Stimulated activated CD4-positive, alpha-beta T cell treated with anti-CD3 and anti-CD28 coated beads, Interleukin-1b, Interleukin-23, amount 100 ng/mL, for 24 hours (primary cell): ENCODE measurements at regions not wholly inside any gene's neighbourhood (a gene's known extent, or its start where the extent isn't known, plus 50 kb on each side); places are given as distances from the start of the nearest gene placed in this dataset.

ENCODE experiments used
- DNase-seq, 4 experiments: peaks; one replicate each; pipeline ENCODE4 v3.0.0-alpha.2; 2020; ENCODE audit warnings: low read depth in 4 of 4, low spot score in 1 of 4

DNA sequence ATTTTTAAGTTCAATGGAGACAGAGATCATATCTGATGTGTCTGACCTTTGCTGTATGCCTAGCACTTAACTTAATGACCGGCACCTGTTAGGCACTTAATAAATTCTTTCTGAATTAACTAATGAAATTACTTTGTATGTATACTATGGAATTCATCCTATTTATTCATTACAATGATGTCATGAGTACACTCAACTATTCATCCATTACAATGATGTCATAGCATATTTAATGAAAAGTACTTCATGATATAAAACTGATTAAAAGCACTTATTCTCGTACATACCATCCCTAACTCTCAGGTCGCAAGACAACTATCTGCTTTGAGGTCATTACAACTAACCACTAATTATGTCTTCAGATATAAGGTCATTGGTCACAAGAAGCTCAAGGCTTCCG is 1131.6 kb downstream of the DTWD2 start:
- no peak for DNase-seq

DNA sequence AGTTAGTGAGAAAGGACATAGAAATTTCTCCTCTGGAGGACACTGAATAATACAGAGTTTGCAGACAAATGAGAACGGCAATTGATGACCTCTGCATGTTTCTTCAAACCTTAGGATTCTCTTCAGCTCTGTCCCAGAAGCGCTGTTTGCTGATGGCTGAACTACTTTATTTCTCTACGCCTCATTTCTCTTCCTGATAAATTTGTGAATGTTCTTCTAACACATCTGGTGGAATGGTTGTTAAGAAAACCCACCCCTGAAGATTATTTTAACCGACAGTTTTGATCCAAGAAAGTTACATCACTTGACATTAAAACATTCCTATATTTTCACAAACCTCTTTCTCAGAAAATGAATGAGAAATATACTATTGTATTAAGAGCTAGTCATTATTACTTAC is 1150.6 kb downstream of the DTWD2 start:
- no peak for DNase-seq

DNA sequence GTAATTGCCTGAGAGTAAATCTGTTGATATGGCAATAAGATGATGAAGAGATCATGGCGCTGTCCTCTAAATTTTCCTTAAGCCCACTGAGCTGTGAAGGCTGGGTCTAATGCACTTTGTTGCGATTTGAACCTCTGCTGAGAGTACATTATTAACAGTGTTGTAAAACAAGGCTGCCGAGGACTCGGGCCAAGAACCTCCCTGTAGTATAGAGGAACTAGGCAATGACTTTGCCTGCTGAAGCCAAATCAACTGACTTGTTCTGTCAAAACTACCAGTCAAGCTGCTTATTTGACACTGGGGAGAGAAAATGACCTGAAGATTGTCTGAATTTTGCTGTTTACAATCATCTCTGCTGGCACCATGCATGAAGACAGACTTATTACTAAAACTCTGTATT is 1154.7 kb downstream of the DTWD2 start:
- DNase-seq, result no peak

DNA sequence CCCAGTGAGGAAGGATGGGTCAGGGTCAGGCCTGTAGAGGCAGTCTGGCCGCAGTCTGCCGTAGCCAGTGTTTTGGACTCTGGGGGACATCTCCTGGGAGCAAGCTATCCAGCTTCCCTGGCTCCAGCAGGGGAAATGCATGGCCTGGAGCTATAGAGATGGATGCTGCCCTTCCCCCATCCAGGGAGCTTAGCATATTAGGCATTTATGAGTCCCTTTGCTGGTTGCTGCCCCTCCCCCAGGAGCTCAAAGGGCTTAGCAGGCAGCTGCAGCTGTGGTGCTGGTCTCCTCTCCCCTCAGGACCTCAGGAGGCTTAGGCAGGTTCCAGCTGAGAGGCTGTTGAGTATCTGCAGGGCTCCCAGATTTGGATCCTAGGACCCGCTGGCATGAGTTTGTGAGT is 1158.7 kb downstream of the DTWD2 start:
- no peak for DNase-seq

DNA sequence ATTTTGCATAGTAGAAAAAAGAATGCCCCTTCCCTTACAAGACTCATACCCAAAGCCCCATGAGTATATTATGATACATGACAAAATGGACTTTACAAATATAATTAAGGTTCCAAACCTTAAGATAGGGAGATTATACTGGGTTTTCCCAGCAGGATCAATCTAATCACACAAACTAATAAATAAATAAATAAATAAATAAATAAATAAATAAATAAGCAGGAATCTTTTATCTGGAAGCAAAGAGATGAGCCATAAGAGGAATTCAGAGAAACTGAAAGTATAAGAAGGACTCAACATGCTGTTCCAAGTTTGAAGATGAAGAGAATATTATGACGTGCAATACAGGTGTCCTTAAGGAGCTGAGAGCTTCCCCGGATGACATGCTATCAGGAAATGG is 1174.5 kb downstream of the DTWD2 start:
- DNase-seq, result no peak

DNA sequence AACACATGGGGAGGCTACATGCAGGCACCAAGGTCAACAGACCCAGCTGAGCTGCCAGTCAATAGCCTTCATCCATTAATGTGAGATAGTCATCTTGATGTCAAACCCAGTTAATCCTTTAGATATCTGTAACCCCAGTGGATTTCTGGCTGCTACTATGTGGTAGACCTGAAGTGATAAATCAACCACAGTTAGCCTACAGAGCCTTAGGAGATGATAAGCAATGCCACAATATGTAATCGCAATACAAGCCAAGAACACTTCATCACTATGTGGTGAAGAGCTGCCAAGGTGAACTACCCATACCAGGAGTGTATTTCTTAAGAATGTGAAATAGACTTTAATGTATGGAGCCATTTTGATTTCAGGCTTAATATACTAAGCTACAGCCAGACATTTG is 1175.5 kb downstream of the DTWD2 start:
- DNase-seq, result no peak

DNA sequence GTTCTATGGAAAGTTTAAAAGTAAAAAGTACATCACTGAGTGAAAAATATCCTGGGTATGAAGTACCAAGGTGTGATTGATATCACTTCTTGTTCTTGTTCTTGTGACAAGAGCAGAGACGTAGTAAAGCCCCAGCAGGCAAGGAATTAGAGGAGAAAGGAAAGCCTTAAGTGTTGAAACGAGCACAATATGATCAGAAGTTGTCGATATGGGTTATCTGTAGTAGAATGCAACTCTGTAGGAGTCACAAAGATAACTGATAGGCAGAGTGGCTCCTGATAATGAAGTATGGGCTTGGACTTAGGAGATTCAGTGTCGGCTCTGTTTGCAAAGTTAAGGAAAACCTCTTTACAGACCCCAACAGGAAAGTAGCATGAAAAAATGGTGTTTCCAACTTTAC is 1179.1 kb downstream of the DTWD2 start:
- no peak for DNase-seq

DNA sequence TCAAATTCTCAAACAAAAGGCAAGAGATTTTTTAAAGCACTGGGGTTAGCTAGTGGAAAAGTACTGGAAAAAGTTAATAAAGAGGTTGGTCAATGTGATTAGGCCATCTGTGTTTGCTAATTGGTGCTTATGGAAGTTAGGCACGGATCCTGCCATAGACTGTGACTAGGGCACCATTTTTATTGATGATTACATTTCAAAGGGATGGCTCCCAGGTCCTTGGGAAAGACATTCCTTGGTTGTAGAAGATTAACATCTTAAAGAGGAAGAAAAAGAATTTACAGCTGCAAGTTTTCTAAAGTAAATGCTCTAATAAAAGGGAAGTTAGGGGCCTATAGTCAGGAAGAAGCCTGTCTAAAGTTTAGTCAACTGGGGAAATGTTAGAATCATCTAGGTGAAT is 1183.3 kb downstream of the DTWD2 start:
- no peak for DNase-seq

DNA sequence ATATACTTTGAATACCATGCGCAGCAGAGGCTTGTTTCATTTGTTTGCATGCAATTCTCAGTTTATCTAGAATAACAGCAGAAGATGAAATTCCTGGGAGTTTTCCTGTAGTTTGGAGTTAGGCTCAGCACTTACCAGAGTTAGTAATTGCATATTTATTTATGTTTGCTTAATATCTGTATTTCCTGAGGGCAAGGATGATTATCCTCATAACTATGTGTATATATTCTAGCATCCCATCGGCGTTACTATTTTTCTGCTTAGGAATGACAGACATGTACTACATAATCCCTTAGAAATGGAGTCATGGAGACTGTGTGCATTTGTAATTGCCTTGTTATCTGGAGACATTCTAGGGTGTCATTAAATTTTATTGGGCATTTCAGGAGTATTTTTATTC is 1184.8 kb downstream of the DTWD2 start:
- DNase-seq, result no peak

DNA sequence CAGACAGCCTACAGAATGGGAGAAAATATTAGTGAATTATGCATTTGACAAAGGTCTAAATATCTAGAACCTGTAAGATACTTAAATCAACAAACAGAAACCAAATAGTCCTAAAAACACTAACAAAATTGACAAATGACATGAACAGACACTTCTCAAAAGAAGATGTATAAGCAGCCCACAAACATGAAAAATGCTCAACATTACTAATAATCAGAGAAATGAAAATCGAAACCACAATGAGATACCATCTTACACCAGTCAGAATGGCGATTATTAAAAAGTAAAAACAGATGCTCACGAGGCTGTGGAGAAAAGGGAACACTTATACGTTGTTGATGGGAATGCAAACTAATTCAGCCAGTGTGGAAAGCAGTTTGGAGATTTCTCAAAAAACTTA is 1186.8 kb downstream of the DTWD2 start:
- no peak for DNase-seq

DNA sequence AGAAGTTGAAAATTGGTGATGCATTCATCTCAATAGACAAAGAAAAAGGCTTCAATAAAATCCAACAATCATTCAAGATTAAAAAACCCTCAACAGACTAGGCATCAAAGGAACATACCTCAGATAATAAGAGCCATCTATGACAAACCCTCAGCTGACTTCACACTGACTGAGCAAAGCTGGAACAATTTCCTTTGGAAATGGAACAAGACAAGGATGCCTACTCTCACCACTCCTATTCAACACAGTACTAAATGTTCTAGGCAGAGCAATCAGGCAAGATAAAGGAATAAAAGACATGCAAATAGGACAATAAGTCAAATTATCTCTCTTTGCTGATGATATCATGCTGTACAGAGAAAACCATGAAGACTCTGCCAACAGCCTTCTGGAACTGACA is 1188.1 kb downstream of the DTWD2 start:
- no peak for DNase-seq

DNA sequence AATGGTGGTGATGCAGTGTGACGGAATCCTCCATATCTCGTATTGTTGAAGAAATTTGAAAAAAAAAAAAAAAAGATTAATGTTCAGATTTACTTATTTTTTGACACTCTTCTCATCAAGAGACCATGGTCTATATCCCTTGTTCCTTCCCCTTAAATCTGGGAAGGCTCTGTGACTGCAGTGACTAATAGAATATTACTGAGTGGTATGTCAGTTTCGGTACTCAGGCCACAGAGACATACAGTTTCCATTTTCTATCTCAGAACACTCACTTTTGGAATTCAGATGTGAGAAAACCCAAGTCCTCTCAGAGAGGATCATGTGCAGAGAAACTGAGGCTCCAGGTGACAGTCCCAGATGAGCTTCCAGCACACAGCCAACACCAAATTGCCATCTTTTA is 1193.5 kb downstream of the DTWD2 start:
- DNase-seq, result no peak

DNA sequence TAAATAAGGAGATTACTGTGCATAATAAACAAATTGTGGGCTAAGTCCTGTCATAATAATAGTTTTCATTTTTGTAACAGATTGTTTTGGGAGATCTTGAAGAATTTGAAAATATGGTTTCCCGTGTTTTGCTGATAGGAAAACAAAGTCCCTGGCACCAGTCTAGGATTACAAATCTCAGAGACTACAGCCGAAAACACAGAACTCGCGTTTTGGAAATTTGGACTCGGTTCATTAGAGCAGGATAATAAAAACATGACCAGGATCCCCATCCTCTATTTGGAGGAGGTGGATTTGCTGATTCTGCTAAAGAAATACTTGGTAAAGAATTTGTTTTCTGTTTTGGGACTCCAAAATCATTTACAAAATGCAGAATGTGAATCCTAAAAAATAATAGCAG is 1194.4 kb downstream of the DTWD2 start:
- DNase-seq, result no peak

DNA sequence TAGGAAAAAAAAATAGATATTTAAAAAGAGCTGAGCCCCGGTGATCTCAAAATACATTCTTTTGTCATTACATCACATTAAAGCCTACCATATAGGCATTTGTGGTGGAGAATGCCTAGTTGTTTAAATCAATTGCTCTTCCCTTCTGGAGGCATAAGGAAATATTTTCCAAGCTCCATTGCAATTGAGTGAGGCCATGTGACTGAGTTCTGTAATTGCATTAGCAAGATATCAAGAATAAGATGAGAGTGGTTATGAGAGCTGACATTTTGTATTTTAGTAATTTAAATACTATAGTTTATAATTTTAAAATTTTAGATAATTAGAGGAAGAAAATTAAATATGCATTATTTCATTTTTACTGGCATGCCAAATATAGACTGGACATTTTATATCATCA is 1195.9 kb downstream of the DTWD2 start:
- DNase-seq, result no peak

DNA sequence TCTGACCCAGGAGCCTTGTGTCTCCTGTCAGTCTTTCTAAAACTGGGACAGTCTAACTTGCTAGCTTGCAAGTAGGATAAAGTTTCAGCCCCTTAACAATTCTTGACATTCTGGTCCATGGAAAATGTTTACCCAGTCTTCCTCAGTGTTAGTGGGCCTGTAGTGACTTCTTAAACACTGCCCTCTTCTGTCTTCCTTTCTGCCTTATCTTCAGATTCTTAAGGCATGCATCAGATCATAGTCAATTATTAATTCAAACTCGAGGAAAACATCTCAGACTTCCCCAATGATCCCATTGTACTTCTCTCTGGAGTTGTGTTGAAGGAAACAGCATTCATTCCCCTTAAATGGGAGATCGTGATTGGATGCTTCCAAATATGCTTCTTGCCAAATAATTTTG is 1199.8 kb downstream of the DTWD2 start:
- no peak for DNase-seq

DNA sequence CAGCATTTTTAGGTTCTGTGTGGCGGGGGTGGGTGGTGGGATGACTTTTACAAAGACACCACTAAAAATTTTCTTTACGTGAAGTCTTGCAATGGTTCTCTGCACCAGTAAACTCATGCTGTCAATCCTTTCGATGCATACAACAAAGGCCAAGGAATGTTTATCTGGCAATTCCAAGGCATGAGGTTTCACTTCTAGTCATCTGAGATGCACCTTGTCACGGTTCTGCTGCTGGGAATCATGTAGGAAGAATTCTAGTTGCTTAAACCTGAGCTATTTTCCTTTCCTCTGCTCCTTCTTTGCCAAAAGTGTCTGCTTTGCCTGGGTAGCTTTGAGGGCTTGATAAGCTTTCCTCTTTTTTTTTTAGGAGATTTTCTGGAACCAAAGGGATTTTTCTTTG is 1204.5 kb upstream of the SEMA6A start:
- DNase-seq, result no peak

DNA sequence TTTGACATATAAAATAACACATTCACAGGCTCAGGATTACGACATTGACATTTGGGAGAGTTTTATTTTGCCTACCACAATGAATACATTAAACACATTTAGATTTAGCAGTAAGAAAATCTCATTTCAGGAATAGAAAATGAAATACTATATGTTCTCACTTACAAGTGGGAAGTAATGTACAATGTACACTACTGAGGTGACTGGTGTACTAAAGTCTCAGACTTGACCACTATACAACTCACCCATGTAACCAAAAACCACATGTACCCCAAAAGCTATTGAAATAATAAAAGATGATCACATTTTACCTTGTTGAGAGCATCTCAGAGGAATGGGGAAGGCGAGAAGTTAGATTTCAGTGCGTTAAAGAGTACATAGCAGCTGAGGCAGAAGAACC is 1202.4 kb upstream of the SEMA6A start:
- DNase-seq, result no peak

DNA sequence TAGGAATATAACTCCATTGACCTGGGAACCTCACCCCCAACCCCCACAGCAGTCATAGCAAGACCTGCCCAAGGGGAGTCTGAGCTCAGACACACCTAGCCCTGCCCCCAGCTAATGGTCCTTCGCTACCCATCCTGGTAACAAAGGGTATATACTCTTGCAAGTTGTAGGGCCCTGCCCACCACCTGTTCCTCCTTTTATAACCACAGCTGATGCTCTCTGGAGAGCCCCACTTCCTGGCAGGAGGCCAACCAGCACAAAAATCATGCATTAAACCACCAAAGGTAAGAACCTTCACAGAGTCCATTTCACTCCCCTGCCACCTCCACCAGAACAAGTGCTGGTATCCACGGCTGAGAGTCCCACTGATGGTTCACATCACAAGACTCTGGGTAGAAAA is 1195.3 kb upstream of the SEMA6A start:
- DNase-seq, result no peak

DNA sequence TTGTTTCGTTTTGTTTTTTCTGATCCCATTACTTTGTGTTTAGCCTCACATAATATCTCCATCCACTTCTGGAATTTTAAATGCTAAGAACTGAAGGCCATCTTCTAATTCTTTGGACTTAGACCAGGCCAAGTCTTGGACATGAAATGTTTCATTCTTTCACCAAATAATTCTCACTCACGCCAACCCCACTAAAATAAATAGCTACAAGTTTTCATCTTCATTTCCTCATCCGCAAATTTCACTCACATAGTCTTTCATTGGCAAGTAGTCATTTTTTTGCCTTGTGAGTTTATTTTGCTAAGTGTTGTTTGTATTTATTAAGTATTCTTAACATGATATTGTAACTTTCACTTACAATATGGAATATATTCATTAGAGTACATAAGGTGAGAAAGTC is 1188.6 kb upstream of the SEMA6A start:
- no peak for DNase-seq

DNA sequence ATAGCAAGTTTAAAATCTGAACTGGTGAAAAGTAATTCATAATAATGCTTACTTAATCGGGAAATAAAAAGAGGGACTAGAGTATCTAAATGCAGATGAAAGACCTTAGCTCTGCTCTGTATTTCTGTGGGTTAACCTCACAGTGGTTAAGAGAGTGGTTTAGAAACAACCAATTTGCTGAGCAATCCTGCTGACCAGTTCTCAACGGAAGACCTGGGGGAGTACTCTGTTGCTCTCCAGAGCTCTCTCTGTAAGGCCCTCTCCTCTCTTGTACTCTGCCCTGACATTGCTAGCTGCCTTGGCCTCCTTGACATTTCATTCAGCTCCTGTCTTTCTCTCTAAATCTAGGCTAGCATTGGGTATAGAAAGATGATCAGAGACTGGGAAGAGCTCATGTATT is 1186.6 kb upstream of the SEMA6A start:
- DNase-seq, result no peak

DNA sequence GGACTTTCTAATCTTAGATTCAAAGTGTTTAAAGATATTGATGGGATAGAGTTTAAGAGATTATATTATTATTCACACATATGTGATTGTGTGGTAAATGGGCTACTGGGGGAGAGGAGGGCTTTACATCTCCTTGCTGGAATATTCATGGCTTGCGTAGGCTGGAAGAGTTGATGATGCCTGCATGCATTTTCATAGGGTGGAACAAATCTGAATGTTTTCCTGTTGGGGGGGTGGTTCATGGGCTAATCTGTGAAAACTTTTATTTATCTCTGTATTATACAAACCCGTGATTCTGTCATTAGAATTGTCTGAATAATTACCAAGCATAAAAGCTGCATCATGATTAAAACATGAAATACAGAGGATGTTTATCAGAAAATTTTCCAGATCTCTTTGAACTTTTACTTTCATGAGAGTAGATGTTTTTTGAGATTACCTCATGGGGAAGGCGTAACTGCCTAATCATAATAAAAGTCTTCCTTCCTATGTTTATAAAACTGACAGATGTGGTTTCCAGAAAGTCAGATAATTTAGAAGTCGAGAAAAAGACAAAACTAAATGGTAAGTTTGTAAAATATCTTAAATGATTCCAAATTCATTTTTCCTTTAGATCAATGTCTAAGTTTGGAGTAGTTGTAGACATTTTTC is 1185.4 kb upstream of the SEMA6A start:
- DNase-seq, result no peak

DNA sequence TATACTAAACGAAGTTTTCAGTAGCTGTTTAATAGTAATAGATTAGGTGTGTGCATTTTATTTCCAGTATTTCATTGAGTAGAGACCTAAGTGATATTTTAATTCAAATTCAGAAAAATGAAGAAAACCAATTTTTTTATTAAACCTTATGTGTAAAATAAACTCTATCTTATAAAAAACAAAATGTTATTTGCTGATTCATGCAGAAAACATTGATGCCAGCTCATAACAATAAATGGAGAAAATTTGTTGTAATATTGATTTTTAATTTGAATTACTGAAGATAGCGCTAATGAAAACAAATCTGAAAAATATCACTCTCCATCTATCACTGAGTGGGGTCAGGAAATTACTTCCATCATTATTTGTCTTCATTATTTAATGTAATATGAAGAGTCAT is 1177.8 kb upstream of the SEMA6A start:
- no peak for DNase-seq

DNA sequence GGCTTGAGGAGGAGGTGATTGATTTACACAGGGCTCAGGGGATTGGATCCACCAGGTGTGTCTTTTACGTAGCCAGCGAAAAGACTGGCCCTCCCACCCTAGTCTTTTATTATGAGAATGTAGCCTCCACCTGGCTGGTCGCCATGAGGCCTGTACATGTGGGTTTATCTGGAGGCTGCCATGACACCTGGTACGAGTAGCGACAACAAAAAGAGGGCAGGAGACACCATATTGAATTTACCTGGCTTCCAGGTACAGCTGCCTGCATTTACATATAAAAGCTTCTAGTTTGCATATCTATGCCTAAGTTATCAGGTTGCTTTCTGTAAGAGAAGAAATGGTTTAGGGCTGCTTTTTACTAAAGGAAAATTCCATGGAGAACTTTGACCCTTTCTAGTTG is 1173.7 kb upstream of the SEMA6A start:
- DNase-seq, result no peak

DNA sequence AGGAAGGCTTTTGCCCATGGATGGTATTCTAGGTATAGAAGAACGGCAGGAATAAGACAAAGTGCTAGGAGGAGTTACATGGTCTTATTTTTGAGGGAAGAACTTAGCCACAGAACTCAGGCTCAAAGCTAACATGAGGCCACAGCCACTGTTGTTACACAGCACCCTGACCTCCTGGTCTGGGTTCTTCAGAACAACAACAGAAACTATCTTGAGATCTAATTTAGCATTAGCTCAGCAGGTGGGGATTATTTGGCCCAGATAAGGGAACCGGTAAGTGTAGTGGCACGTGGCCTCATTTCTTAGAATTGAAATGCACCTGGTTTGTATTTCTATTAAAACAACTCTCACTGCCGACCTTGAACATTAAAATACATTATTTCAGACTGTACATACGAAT is 1168.7 kb upstream of the SEMA6A start:
- DNase-seq, result no peak
